Kidney (tissue), 13 donors: ENCODE measurements at regions not wholly inside any gene's neighbourhood (a gene's known extent, or its start where the extent isn't known, plus 50 kb on each side); places are given as distances from the start of the nearest gene placed in this dataset.

Experiments
- DNase-seq, 5 donors: peaks; one replicate each; pipeline ENCODE4 v3.0.0-alpha.2; 2013 to 2020
- FAIRE-seq: peaks from 2 replicates; lab custom pipeline; 2012; peaks lifted over from hg19 to GRCh38; lab: Jason Lieb, UNC
- H3K27ac ChIP-seq, 2 donors: one replicate each; pipeline ENCODE4 v1.7.0; 2013; ENCODE audit warnings: low read depth in 2 of 2, low read length in 2 of 2, inconsistent platforms in 1 of 2
- H3K27me3 ChIP-seq: one replicate; pipeline ENCODE4 v1.7.1; 2013; ENCODE audit warnings: low read length, inconsistent platforms; ENCODE audit not compliant: control insufficient read depth, insufficient read depth
- H3K36me3 ChIP-seq, 3 donors: one replicate each; pipeline versions ENCODE4 v1.7.0 to v1.7.1; 2013; ENCODE audit warnings: low read length in 3 of 3, control low read depth in 1 of 3, inconsistent platforms in 1 of 3; ENCODE audit not compliant: insufficient read depth in 3 of 3, control insufficient read depth in 2 of 3
- H3K4me1 ChIP-seq, 3 donors: one replicate each; pipeline versions ENCODE4 v1.7.0 to v1.7.1; 2013; ENCODE audit warnings: low read length in 3 of 3, inconsistent platforms in 1 of 3, low read depth in 1 of 3; ENCODE audit not compliant: control insufficient read depth in 2 of 3, insufficient read depth in 2 of 3
- H3K4me3 ChIP-seq, 3 donors: one replicate each; pipeline versions ENCODE4 v1.7.0 to v1.8.1; 2013; ENCODE audit warnings: low read length in 3 of 3, control low read depth in 1 of 3, inconsistent platforms in 1 of 3
- H3K9ac ChIP-seq, 3 donors: one replicate each; pipeline versions ENCODE4 v1.7.0 to v1.7.1; 2013; ENCODE audit warnings: low read length in 3 of 3, control low read depth in 1 of 3, inconsistent platforms in 1 of 3
- H3K9me3 ChIP-seq, 3 donors: one replicate each; pipeline versions ENCODE4 v1.7.0 to v1.7.1; 2013; ENCODE audit warnings: low read length in 3 of 3, control low read depth in 1 of 3, inconsistent platforms in 1 of 3; ENCODE audit not compliant: control insufficient read depth in 2 of 3, insufficient read depth in 1 of 3
- intact Hi-C: fragments of 100-400 bp; cut with DNase I; formaldehyde crosslinking; loops from one replicate; pipeline ENCODE4 v1.11.1; 2022
- TF ChIP-seq, protein P1 (sequence below): IDR thresholded peaks from 3 replicates; pipeline ENCODE4 v1.5.1; 2012; ENCODE audit warnings: mild to moderate bottlenecking, moderate library complexity, borderline replicate concordance; ENCODE audit not compliant: insufficient read depth; ENCODE audit errors: extremely low read depth
- donor health status: control.
- donor health status: control.
- donor health status: control.
- donor health status: control.
- donor health status: control.
- donor health status: DM: yes; HTN: yes; CAD: no.
- donor health status: Normal renal cell carcinoma (clear cell type).

DNA sequence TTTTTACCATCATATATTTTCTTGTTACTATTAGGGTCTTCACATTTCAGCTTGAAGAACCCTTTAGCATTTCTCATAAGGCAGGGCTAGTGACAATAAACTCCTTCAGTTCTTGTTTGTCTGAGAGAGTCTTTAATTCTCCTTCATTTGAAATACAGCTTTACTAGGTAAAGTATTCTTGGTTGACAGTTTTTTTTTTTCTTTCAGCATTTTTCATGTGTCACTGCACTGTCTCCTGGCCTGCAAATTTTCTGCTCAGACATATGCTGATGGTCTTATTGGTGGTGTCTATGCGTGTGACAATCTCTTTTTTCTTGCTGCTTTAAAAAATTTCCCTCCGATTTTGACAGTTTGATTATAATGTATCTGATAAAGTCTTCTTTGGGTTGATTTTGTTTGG, 399.9 kb downstream of the SH3GL2 start:
- H3K9me3 ChIP-seq = peaks cover 0 to 21% (median 3%) of the 10 kb centered on the region in 3 donors
- no peaks in the 10 kb centered on the region for H3K4me1 ChIP-seq
- intact Hi-C loops = no loop called here
- H3K36me3 ChIP-seq = no peaks in the 10 kb centered on the region
- TF ChIP-seq, protein P1, sequence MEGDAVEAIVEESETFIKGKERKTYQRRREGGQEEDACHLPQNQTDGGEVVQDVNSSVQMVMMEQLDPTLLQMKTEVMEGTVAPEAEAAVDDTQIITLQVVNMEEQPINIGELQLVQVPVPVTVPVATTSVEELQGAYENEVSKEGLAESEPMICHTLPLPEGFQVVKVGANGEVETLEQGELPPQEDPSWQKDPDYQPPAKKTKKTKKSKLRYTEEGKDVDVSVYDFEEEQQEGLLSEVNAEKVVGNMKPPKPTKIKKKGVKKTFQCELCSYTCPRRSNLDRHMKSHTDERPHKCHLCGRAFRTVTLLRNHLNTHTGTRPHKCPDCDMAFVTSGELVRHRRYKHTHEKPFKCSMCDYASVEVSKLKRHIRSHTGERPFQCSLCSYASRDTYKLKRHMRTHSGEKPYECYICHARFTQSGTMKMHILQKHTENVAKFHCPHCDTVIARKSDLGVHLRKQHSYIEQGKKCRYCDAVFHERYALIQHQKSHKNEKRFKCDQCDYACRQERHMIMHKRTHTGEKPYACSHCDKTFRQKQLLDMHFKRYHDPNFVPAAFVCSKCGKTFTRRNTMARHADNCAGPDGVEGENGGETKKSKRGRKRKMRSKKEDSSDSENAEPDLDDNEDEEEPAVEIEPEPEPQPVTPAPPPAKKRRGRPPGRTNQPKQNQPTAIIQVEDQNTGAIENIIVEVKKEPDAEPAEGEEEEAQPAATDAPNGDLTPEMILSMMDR = no peak
- no peak overlapping the region for H3K4me3 ChIP-seq
- FAIRE-seq = no peak
- H3K27me3 ChIP-seq = no peaks in the 10 kb centered on the region
- no peak overlapping the region for H3K9ac ChIP-seq
- no peak overlapping the region for H3K27ac ChIP-seq
- no peak for DNase-seq

DNA sequence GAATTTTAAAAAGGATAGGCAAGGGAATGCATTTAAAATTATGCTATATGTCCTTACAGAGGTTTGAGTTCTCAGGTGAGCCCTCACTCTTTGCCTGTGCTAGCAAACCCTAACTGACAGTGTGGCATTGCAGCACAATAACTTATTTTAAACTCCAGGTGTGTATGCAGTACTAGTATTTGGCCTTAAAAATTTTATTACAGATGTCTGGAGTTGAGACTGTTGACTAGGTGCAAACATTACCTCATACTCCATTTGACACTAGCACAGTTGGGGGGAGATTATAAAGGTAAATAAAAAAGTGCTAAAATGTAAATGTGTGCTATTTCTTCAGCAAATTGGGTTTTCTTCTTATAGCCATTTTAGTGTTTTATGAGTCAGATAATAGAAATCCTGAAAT, 407.7 kb downstream of the SH3GL2 start:
- FAIRE-seq = no peak
- Histone ChIP-seq H3K9ac (no peak overlapping the region), H3K4me3 (no peak overlapping the region)

DNA sequence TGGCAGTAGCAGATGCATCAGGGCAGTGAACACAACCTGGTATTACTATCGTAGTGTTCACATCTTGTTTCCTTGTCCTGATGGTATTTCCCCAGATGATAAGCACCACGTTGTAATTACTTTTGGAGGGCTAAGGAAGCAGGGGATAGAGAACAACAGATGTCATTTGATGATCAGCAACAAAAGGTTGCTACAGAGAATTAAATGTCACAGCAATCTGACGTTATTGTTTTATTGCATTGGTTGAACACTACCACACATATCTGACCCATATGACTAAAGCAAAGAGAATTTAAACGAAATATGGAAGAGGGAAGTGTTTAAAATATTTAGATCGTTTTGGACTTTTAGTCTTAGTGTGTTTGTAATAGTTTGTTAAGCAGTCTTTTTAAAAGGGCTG, 408.3 kb downstream of the SH3GL2 start:
- H3K9me3 ChIP-seq = no peaks in the 10 kb centered on the region
- intact Hi-C loops = no loop called here
- H3K9ac ChIP-seq = no peak overlapping the region
- H3K27ac ChIP-seq = no peak overlapping the region
- H3K36me3 ChIP-seq = no peaks in the 10 kb centered on the region
- no peak for DNase-seq
- no peaks in the 10 kb centered on the region for H3K4me1 ChIP-seq
- no peaks in the 10 kb centered on the region for H3K27me3 ChIP-seq
- FAIRE-seq = no peak
- TF ChIP-seq, protein P1 = no peak
- H3K4me3 ChIP-seq = no peak overlapping the region

More for the DNA sequence above, 407.7 kb downstream of the SH3GL2 start:
- TF ChIP-seq, protein P1 = no peak
- H3K36me3 ChIP-seq = no peaks in the 10 kb centered on the region
- intact Hi-C loops = no loop called here
- DNase-seq = no peak
- no peaks in the 10 kb centered on the region for H3K27me3 ChIP-seq
- no peaks in the 10 kb centered on the region for H3K4me1 ChIP-seq
- no peak overlapping the region for H3K27ac ChIP-seq
- peaks cover 0 to 2% (median 0%) of the 10 kb centered on the region in 3 donors for H3K9me3 ChIP-seq

DNA sequence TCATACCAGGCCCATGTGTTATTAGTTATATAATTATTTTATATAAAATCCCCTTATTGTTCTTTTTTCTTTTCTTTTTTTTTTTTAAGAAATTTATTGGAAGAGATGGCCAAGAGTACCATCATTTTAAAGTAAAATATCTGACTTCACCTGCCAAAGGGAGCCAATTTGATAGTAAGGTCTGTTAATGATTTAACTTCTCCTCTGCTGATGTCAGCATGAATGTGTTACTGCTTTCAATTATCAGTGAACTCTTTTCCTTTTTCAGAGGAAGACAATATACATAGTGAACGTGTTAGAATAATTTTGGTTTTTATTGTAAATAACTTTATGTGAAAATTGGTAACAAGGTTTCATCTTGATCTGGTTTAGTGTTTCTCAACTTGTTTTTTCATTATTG, 409.6 kb downstream of the SH3GL2 start:
- Histone ChIP-seq H3K27ac (no peak overlapping the region), H3K9ac (no peak overlapping the region), H3K4me3 (no peak overlapping the region), H3K4me1 (no peaks in the 10 kb centered on the region), H3K9me3 (no peaks in the 10 kb centered on the region), H3K27me3 (no peaks in the 10 kb centered on the region), H3K36me3 (no peaks in the 10 kb centered on the region)
- TF ChIP-seq, protein P1 = no peak
- intact Hi-C loops = no loop called here
- DNase-seq (no peak), FAIRE-seq (peak; percentile 13)
